ENCODE measurements at regions not wholly inside any gene's neighbourhood (a gene's known extent, or its start where the extent isn't known, plus 50 kb on each side); places are given as distances from the start of the nearest gene placed in this dataset.

DNA sequence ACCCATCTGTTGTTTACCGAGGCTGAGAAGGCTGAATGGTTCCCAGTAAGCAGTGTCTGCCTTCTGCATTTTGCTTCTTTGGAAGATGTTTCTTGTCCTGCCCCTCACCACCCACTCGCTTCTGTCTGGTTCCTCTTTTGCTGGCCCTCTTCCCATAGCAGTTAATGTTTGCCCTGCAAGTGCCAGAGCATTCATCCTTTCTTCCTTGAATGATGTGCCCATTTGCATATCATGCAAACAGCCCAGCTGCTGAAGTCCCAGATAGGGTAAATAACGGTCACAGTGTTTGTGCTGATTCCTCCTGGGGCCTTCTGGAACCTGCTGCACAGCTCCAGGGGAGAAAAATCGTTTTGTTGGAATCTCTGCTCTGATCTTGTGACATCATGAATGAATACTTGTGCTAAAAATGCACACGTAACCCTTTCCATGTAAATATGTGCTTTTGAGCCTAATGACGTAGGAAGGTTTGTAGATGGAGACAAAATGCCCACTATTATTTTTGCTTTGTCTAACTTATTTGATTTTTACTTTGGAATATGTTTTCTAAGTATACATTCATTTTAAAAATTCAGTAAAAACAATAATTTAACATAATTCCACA is 381.0 kb downstream of the SOX2 start:
- TF ChIP-seq POLR2AphosphoS5 (IDR thresholded peaks at IDR 0.05; ENCODE audit: borderline replicate concordance, low read depth, low read length) (no peak), EZH2 (IDR thresholded peaks at IDR 0.05) (no peak), FOXP2 (optimal IDR thresholded peaks at IDR 0.05; ENCODE audit: control extremely low read depth, extremely low read length, insufficient read depth) (no peak)
